GM23338 (cell line): ENCODE measurements at regions not wholly inside any gene's neighbourhood (a gene's known extent, or its start where the extent isn't known, plus 50 kb on each side); places are given as distances from the start of the nearest gene placed in this dataset.

Experiments
- ATAC-seq: fragments of 200-7000 bp; cut with Tn5 transposase; 3 replicates; pipeline ENCODE4 v1.9.1; 2020
- DNase-seq: peaks from one replicate; pipeline ENCODE4 v3.0.0-alpha.2; 2015; ENCODE audit warnings: low spot score
- H2AFZ ChIP-seq: fragments of 200-600 bp; sonication (generic); 2 replicates; pipeline ENCODE4 v1.8.0; 2016; ENCODE audit warnings: antibody characterized with exemption, mild to moderate bottlenecking, moderate library complexity
- H3F3A ChIP-seq: fragments of 200-600 bp; sonication (generic); replicated peaks from 2 replicates; pipeline ENCODE4 v1.8.0; 2017; ENCODE audit warnings: antibody characterized with exemption, mixed run types, low read depth
- H3K27ac ChIP-seq: fragments of 200-600 bp; sonication (generic); 2 replicates; pipeline ENCODE4 v1.6.1; 2016; ENCODE audit warnings: low read depth
- H3K27me3 ChIP-seq: fragments of 200-600 bp; sonication (generic); 2 replicates; pipeline ENCODE4 v1.8.0; 2016; ENCODE audit warnings: mild to moderate bottlenecking, mixed run types, moderate library complexity; ENCODE audit not compliant: insufficient read depth
- H3K36me3 ChIP-seq: fragments of 200-600 bp; sonication (generic); 2 replicates; pipeline ENCODE4 v1.8.0; 2016; ENCODE audit warnings: mild to moderate bottlenecking; ENCODE audit not compliant: insufficient read depth
- H3K4me1 ChIP-seq: fragments of 200-600 bp; sonication (generic); 2 replicates; pipeline ENCODE4 v1.8.0; 2016; ENCODE audit warnings: mild to moderate bottlenecking, moderate library complexity; ENCODE audit not compliant: insufficient read depth
- H3K4me2 ChIP-seq: fragments of 200-600 bp; sonication (generic); 2 replicates; pipeline ENCODE4 v1.7.1; 2017; ENCODE audit warnings: mixed run types
- H3K4me3 ChIP-seq: fragments of 200-600 bp; sonication (generic); 2 replicates; pipeline ENCODE4 v1.6.1; 2016; ENCODE audit warnings: mixed run types
- H3K79me2 ChIP-seq: fragments of 200-600 bp; sonication (generic); replicated peaks from 2 replicates; pipeline ENCODE4 v1.8.0; 2017; ENCODE audit warnings: mild to moderate bottlenecking; ENCODE audit not compliant: insufficient read depth
- H3K9me2 ChIP-seq: fragments of 200-600 bp; sonication (generic); 2 replicates; pipeline ENCODE4 v1.8.0; 2017; ENCODE audit not compliant: insufficient read depth
- H4K20me1 ChIP-seq: fragments of 200-600 bp; sonication (generic); replicated peaks from 2 replicates; pipeline ENCODE4 v1.8.0; 2017; ENCODE audit warnings: mild to moderate bottlenecking; ENCODE audit not compliant: insufficient read depth
- H3K27ac Mint-ChIP-seq: 2 replicates; pipeline ENCODE4 v1.8.0; 2020; ENCODE audit warnings: inconsistent platforms, mild to moderate bottlenecking, moderate library complexity, mixed read lengths
- H3K27me3 Mint-ChIP-seq: 3 replicates; pipeline ENCODE4 v1.8.0; 2022; ENCODE audit warnings: low read depth, mild to moderate bottlenecking, moderate library complexity, mixed read lengths, inconsistent platforms; ENCODE audit not compliant: insufficient read depth, poor library complexity
- H3K36me3 Mint-ChIP-seq: 3 replicates; pipeline ENCODE4 v1.8.0; 2021; ENCODE audit warnings: low read depth, mild to moderate bottlenecking, inconsistent platforms, moderate library complexity, mixed read lengths
- H3K4me1 Mint-ChIP-seq: 3 replicates; pipeline ENCODE4 v1.8.0; 2020; ENCODE audit warnings: mild to moderate bottlenecking, inconsistent platforms, mixed read lengths
- H3K4me3 Mint-ChIP-seq: 3 replicates; pipeline ENCODE4 v1.8.0; 2021; ENCODE audit warnings: moderate library complexity, mild to moderate bottlenecking, inconsistent platforms, mixed read lengths
- H3K9me3 Mint-ChIP-seq: 3 replicates; pipeline ENCODE4 v1.8.0; 2020; ENCODE audit warnings: moderate library complexity, mild to moderate bottlenecking, inconsistent platforms, mixed read lengths
- CREB1 ChIP-seq: fragments of 250-450 bp; sonication (Bioruptor Pico); IDR thresholded peaks from 2 replicates; pipeline ENCODE4 v1.5.0; 2020; ENCODE audit warnings: low read depth, mild to moderate bottlenecking, moderate library complexity
- EZH2 ChIP-seq: fragments of 200-600 bp; sonication (generic); IDR thresholded peaks from one replicate; pipeline ENCODE4 v1.8.0; 2017; ENCODE audit warnings: antibody characterized with exemption, mild to moderate bottlenecking, low read depth; ENCODE audit not compliant: unreplicated experiment
- EZH2phosphoT487 ChIP-seq: fragments of 200-600 bp; sonication (generic); IDR thresholded peaks from one replicate; pipeline ENCODE4 v1.8.1; 2018; ENCODE audit warnings: antibody characterized with exemption; ENCODE audit not compliant: unreplicated experiment
- JUNB ChIP-seq: IDR thresholded peaks from one replicate; pipeline ENCODE4 v1.6.1; 2016; ENCODE audit warnings: antibody characterized with exemption; ENCODE audit not compliant: unreplicated experiment
- POLR2AphosphoS5 ChIP-seq: IDR thresholded peaks from 2 replicates; pipeline ENCODE4 v1.6.1; 2016; ENCODE audit warnings: antibody characterized with exemption, low read depth
- STAT1 ChIP-seq: IDR thresholded peaks from one replicate; pipeline ENCODE4 v1.6.1; 2016; ENCODE audit warnings: antibody characterized with exemption; ENCODE audit not compliant: unreplicated experiment
- ZNF114 ChIP-seq: fragments of 250-450 bp; sonication (Bioruptor Pico); IDR thresholded peaks from 2 replicates; pipeline ENCODE4 v1.5.0; 2020; ENCODE audit warnings: mild to moderate bottlenecking, moderate library complexity
- ZNF331 ChIP-seq: fragments of 250-450 bp; sonication (Bioruptor Pico); IDR thresholded peaks from 2 replicates; pipeline ENCODE4 v1.5.0; 2020; ENCODE audit warnings: low read depth, mild to moderate bottlenecking, moderate library complexity
- TF ChIP-seq, protein P1 (sequence below): IDR thresholded peaks from one replicate; pipeline ENCODE4 v1.6.1; 2018; ENCODE audit warnings: antibody characterized with exemption; ENCODE audit not compliant: unreplicated experiment
- TF ChIP-seq, protein P2 (sequence below): IDR thresholded peaks from 2 replicates; pipeline ENCODE4 v1.6.1; 2016; ENCODE audit warnings: antibody characterized with exemption
- TF ChIP-seq, protein P3 (sequence below): fragments of 250-450 bp; sonication (Bioruptor Pico); IDR thresholded peaks from 2 replicates; pipeline ENCODE4 v1.5.0; 2020; ENCODE audit warnings: mild to moderate bottlenecking, moderate library complexity
- TF ChIP-seq, protein P4 (sequence below), 2 experiments: fragments of 200-600 bp in 1 of 2; sonication (generic) in 1 of 2; conservative IDR thresholded peaks; 2 replicates each; pipeline versions ENCODE4 v1.5.1 to v1.6.1; 2016 to 2017; ENCODE audit warnings: antibody characterized with exemption in 2 of 2, low read depth in 2 of 2, mild to moderate bottlenecking in 2 of 2, moderate library complexity in 1 of 2

DNA sequence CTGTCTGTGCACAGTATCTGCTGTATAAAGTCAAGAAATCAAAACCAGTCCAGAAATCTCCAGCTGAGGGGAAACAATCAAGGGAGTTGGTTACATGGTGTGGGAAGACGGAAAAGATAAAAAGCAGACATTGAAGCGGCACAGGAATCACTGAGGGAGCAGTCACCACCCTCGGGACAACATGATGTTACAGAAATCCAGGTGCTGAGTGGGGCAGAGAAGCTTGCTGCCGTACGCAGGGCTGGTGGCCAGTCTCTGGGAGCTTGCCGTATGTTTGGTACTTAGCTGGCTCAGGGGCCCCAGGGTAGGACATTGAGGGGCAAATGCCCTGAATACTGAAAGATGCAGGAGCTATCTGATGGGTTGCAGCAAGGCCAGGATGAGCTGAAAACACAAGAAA lies 237.9 kb downstream of the EDEM1 start:
- Histone ChIP-seq H3K27me3 (no peaks in the 10 kb centered on the region), H3F3A (no peaks in the 10 kb centered on the region), H4K20me1 (no peaks in the 10 kb centered on the region), H2AFZ (no peak overlapping the region), H3K4me2 (no peak overlapping the region), H3K4me1 (no peaks in the 10 kb centered on the region), H3K4me3 (no peak overlapping the region), H3K9me2 (no peaks in the 10 kb centered on the region), H3K36me3 (no peaks in the 10 kb centered on the region), H3K27ac (no peak overlapping the region), H3K79me2 (no peaks in the 10 kb centered on the region)
- no peak overlapping the region for H3K4me3 Mint-ChIP-seq
- H3K36me3 Mint-ChIP-seq, result no peaks in the 10 kb centered on the region; the same call in 1 of the 3 replicates
- ATAC-seq (no peak), DNase-seq (no peak)
- H3K27me3 Mint-ChIP-seq, result no peaks in the 10 kb centered on the region
- TF ChIP-seq ZNF114, result no peak
- no peak for TF ChIP-seq POLR2AphosphoS5
- TF ChIP-seq, protein P1, sequence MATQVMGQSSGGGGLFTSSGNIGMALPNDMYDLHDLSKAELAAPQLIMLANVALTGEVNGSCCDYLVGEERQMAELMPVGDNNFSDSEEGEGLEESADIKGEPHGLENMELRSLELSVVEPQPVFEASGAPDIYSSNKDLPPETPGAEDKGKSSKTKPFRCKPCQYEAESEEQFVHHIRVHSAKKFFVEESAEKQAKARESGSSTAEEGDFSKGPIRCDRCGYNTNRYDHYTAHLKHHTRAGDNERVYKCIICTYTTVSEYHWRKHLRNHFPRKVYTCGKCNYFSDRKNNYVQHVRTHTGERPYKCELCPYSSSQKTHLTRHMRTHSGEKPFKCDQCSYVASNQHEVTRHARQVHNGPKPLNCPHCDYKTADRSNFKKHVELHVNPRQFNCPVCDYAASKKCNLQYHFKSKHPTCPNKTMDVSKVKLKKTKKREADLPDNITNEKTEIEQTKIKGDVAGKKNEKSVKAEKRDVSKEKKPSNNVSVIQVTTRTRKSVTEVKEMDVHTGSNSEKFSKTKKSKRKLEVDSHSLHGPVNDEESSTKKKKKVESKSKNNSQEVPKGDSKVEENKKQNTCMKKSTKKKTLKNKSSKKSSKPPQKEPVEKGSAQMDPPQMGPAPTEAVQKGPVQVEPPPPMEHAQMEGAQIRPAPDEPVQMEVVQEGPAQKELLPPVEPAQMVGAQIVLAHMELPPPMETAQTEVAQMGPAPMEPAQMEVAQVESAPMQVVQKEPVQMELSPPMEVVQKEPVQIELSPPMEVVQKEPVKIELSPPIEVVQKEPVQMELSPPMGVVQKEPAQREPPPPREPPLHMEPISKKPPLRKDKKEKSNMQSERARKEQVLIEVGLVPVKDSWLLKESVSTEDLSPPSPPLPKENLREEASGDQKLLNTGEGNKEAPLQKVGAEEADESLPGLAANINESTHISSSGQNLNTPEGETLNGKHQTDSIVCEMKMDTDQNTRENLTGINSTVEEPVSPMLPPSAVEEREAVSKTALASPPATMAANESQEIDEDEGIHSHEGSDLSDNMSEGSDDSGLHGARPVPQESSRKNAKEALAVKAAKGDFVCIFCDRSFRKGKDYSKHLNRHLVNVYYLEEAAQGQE, result no peak
- TF ChIP-seq ZNF331 (CRISPR knock-in tag), result no peak
- no peak for TF ChIP-seq JUNB
- TF ChIP-seq STAT1, result no peak
- TF ChIP-seq, protein P2, sequence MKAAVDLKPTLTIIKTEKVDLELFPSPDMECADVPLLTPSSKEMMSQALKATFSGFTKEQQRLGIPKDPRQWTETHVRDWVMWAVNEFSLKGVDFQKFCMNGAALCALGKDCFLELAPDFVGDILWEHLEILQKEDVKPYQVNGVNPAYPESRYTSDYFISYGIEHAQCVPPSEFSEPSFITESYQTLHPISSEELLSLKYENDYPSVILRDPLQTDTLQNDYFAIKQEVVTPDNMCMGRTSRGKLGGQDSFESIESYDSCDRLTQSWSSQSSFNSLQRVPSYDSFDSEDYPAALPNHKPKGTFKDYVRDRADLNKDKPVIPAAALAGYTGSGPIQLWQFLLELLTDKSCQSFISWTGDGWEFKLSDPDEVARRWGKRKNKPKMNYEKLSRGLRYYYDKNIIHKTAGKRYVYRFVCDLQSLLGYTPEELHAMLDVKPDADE, result no peak
- no peak for TF ChIP-seq EZH2phosphoT487
- no peak for TF ChIP-seq CREB1 (CRISPR knock-in tag)
- TF ChIP-seq, protein P3, sequence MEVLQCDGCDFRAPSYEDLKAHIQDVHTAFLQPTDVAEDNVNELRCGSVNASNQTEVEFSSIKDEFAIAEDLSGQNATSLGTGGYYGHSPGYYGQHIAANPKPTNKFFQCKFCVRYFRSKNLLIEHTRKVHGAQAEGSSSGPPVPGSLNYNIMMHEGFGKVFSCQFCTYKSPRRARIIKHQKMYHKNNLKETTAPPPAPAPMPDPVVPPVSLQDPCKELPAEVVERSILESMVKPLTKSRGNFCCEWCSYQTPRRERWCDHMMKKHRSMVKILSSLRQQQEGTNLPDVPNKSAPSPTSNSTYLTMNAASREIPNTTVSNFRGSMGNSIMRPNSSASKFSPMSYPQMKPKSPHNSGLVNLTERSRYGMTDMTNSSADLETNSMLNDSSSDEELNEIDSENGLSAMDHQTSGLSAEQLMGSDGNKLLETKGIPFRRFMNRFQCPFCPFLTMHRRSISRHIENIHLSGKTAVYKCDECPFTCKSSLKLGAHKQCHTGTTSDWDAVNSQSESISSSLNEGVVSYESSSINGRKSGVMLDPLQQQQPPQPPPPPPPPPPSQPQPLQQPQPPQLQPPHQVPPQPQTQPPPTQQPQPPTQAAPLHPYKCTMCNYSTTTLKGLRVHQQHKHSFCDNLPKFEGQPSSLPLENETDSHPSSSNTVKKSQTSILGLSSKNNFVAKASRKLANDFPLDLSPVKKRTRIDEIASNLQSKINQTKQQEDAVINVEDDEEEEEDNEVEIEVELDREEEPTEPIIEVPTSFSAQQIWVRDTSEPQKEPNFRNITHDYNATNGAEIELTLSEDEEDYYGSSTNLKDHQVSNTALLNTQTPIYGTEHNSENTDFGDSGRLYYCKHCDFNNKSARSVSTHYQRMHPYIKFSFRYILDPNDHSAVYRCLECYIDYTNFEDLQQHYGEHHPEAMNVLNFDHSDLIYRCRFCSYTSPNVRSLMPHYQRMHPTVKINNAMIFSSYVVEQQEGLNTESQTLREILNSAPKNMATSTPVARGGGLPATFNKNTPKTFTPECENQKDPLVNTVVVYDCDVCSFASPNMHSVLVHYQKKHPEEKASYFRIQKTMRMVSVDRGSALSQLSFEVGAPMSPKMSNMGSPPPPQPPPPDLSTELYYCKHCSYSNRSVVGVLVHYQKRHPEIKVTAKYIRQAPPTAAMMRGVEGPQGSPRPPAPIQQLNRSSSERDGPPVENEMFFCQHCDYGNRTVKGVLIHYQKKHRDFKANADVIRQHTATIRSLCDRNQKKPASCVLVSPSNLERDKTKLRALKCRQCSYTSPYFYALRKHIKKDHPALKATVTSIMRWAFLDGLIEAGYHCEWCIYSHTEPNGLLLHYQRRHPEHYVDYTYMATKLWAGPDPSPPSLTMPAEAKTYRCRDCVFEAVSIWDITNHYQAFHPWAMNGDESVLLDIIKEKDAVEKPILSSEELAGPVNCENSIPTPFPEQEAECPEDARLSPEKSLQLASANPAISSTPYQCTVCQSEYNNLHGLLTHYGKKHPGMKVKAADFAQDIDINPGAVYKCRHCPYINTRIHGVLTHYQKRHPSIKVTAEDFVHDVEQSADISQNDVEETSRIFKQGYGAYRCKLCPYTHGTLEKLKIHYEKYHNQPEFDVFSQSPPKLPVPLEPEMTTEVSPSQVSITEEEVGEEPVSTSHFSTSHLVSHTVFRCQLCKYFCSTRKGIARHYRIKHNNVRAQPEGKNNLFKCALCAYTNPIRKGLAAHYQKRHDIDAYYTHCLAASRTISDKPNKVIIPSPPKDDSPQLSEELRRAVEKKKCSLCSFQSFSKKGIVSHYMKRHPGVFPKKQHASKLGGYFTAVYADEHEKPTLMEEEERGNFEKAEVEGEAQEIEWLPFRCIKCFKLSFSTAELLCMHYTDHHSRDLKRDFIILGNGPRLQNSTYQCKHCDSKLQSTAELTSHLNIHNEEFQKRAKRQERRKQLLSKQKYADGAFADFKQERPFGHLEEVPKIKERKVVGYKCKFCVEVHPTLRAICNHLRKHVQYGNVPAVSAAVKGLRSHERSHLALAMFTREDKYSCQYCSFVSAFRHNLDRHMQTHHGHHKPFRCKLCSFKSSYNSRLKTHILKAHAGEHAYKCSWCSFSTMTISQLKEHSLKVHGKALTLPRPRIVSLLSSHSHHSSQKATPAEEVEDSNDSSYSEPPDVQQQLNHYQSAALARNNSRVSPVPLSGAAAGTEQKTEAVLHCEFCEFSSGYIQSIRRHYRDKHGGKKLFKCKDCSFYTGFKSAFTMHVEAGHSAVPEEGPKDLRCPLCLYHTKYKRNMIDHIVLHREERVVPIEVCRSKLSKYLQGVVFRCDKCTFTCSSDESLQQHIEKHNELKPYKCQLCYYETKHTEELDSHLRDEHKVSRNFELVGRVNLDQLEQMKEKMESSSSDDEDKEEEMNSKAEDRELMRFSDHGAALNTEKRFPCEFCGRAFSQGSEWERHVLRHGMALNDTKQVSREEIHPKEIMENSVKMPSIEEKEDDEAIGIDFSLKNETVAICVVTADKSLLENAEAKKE (CRISPR knock-in tag), result no peak
- TF ChIP-seq, protein P4, sequence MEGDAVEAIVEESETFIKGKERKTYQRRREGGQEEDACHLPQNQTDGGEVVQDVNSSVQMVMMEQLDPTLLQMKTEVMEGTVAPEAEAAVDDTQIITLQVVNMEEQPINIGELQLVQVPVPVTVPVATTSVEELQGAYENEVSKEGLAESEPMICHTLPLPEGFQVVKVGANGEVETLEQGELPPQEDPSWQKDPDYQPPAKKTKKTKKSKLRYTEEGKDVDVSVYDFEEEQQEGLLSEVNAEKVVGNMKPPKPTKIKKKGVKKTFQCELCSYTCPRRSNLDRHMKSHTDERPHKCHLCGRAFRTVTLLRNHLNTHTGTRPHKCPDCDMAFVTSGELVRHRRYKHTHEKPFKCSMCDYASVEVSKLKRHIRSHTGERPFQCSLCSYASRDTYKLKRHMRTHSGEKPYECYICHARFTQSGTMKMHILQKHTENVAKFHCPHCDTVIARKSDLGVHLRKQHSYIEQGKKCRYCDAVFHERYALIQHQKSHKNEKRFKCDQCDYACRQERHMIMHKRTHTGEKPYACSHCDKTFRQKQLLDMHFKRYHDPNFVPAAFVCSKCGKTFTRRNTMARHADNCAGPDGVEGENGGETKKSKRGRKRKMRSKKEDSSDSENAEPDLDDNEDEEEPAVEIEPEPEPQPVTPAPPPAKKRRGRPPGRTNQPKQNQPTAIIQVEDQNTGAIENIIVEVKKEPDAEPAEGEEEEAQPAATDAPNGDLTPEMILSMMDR (conservative IDR thresholded peaks at IDR 0.05; ENCODE audit: low read depth in 2 of 2), result no peak
- TF ChIP-seq EZH2, result no peak
- H3K4me1 Mint-ChIP-seq, result no peaks in the 10 kb centered on the region; the same call in 2 of the 3 replicates
- peaks cover 83% of the 10 kb centered on the region for H3K9me3 Mint-ChIP-seq
- no peak overlapping the region for H3K27ac Mint-ChIP-seq
